Tibial nerve (tissue), 4 donors: ENCODE measurements at regions not wholly inside any gene's neighbourhood (a gene's known extent, or its start where the extent isn't known, plus 50 kb on each side); places are given as distances from the start of the nearest gene placed in this dataset.
A peak's percentile ranks its signal among the peaks of the same experiment; 100 is the strongest.

ENCODE experiments used
- DNase-seq, 2 donors: peaks; one replicate each; pipeline ENCODE4 v3.0.0-alpha.2; 2019; ENCODE audit warnings: low spot score in 2 of 2
- H3K27ac ChIP-seq, 4 donors: fragments of 200-600 bp; sonication (generic) in 3 of 4; one replicate each; pipeline ENCODE4 v1.5.1; 2017 to 2019; ENCODE audit warnings: mild to moderate bottlenecking in 1 of 4
- H3K27me3 ChIP-seq, 2 donors: fragments of 200-600 bp; sonication (generic) in 1 of 2; one replicate each; pipeline versions ENCODE4 v1.5.1 to v1.6.0; 2017 to 2019
- H3K36me3 ChIP-seq, 3 donors: fragments of 200-600 bp; sonication (generic); one replicate each; pipeline ENCODE4 v1.5.1; 2018 to 2019
- H3K4me1 ChIP-seq, 4 donors: fragments of 200-600 bp; sonication (generic) in 3 of 4; one replicate each; pipeline ENCODE4 v1.5.1; 2017 to 2019
- H3K4me3 ChIP-seq, 4 donors: fragments of 200-600 bp; sonication (generic) in 3 of 4; one replicate each; pipeline ENCODE4 v1.5.1; 2017 to 2019; ENCODE audit warnings: mild to moderate bottlenecking in 1 of 4, moderate library complexity in 1 of 4
- H3K9me3 ChIP-seq, 4 donors: fragments of 200-600 bp; sonication (generic) in 3 of 4; one replicate each; pipeline ENCODE4 v1.5.1; 2017 to 2019
- CTCF ChIP-seq, 5 experiments: fragments of 200-600 bp in 3 of 5; fragments of 450-650 bp in 2 of 5; sonication (generic) in 3 of 5; IDR thresholded peaks; one replicate each; pipeline ENCODE4 v1.5.1; 2016 to 2019; ENCODE audit warnings: antibody characterized with exemption in 5 of 5, mild to moderate bottlenecking in 3 of 5, moderate library complexity in 2 of 5
- EP300 ChIP-seq, 2 donors: sonication (generic); formaldehyde crosslinking; IDR thresholded peaks; one replicate each; pipeline ENCODE4 v1.6.1; 2017; ENCODE audit warnings: antibody characterized with exemption in 2 of 2, mild to moderate bottlenecking in 1 of 2
- POLR2A ChIP-seq, 2 donors: fragments of 450-650 bp; IDR thresholded peaks; one replicate each; pipeline ENCODE4 v1.6.1; 2017; ENCODE audit warnings: antibody characterized with exemption in 2 of 2, mild to moderate bottlenecking in 2 of 2, moderate library complexity in 2 of 2
- WGBS, 2 donors: methylation state at CpG; one replicate each; pipeline ENCODE4 v1.1.5; 2018; 5-methylcytosine and 5-hydroxymethylcytosine counted together

GRCh38 chr6:14713008-14713960 is 532.6 kb upstream of the JARID2 start:
- WGBS, 2 donors: 52 to 67% methylated on average over 15 of the region's 15 CpGs
- H3K36me3 ChIP-seq: no peaks in the 10 kb centered on the region
- no peak for DNase-seq
- H3K4me1 ChIP-seq: peaks cover 0 to 7% (median 0%) of the 10 kb centered on the region in 4 donors
- H3K9me3 ChIP-seq: peaks cover 0 to 7% (median 0%) of the 10 kb centered on the region in 4 donors
- TF ChIP-seq EP300 (IDR thresholded peaks at IDR 0.05) (no peak), POLR2A (IDR thresholded peaks at IDR 0.05) (no peak), CTCF (IDR thresholded peaks at IDR 0.05) (no peak)
- H3K4me3 ChIP-seq: no peak overlapping the region
- no peaks in the 10 kb centered on the region for H3K27me3 ChIP-seq
- H3K27ac ChIP-seq: peak overlapping the region in 1 of 4 donors; percentile 10

- Histone ChIP-seq H3K27me3 (no peaks in the 10 kb centered on the region), H3K9me3 (peaks cover 0 to 7% (median 0%) of the 10 kb centered on the region in 4 donors), H3K4me1 (peaks cover 0 to 7% (median 0%) of the 10 kb centered on the region in 4 donors), H3K27ac (no peak overlapping the region), H3K36me3 (no peaks in the 10 kb centered on the region), H3K4me3 (no peak overlapping the region)
- DNase-seq: no peak
- TF ChIP-seq CTCF (IDR thresholded peaks at IDR 0.05): no peak
- no peak for TF ChIP-seq POLR2A (IDR thresholded peaks at IDR 0.05)
- WGBS, 2 donors: 74 to 82% methylated on average over 3 of the region's 3 CpGs
These were observed 531.8 kb upstream of the JARID2 start for GRCh38 chr6:14713966-14714631.

GRCh38 chr6:14715076-14715475 is 530.8 kb upstream of the JARID2 start:
- TF ChIP-seq EP300 (IDR thresholded peaks at IDR 0.05): no peak
- no peak for TF ChIP-seq POLR2A (IDR thresholded peaks at IDR 0.05)
- no peak for TF ChIP-seq CTCF (IDR thresholded peaks at IDR 0.05)
- WGBS, 2 donors: 89 to 91% methylated on average over 5 of the region's 5 CpGs

GRCh38 chr6:14716499-14717146 is 529.2 kb upstream of the JARID2 start:
- Histone ChIP-seq H3K27me3 (no peaks in the 10 kb centered on the region), H3K4me3 (no peak overlapping the region), H3K36me3 (no peaks in the 10 kb centered on the region), H3K4me1 (peaks cover 0 to 15% (median 9%) of the 10 kb centered on the region in 4 donors), H3K27ac (no peak overlapping the region), H3K9me3 (no peaks in the 10 kb centered on the region)
- 91 to 93% methylated on average over 9 of the region's 9 CpGs for WGBS, 2 donors
- no peak for TF ChIP-seq CTCF (IDR thresholded peaks at IDR 0.05)
- no peak for TF ChIP-seq POLR2A (IDR thresholded peaks at IDR 0.05)
- TF ChIP-seq EP300 (IDR thresholded peaks at IDR 0.05): no peak
- no peak for DNase-seq

More at GRCh38 chr6:14715076-14715475, 530.8 kb upstream of the JARID2 start:
- Histone ChIP-seq H3K9me3 (peaks cover 0 to 7% (median 0%) of the 10 kb centered on the region in 4 donors), H3K27me3 (no peaks in the 10 kb centered on the region), H3K4me1 (peaks cover 0 to 7% (median under 1%) of the 10 kb centered on the region in 4 donors), H3K27ac (no peak overlapping the region), H3K36me3 (no peaks in the 10 kb centered on the region), H3K4me3 (no peak overlapping the region)
- DNase-seq: no peak
